ENCODE measurements at regions not wholly inside any gene's neighbourhood (a gene's known extent, or its start where the extent isn't known, plus 50 kb on each side); places are given as distances from the start of the nearest gene placed in this dataset.

DNA sequence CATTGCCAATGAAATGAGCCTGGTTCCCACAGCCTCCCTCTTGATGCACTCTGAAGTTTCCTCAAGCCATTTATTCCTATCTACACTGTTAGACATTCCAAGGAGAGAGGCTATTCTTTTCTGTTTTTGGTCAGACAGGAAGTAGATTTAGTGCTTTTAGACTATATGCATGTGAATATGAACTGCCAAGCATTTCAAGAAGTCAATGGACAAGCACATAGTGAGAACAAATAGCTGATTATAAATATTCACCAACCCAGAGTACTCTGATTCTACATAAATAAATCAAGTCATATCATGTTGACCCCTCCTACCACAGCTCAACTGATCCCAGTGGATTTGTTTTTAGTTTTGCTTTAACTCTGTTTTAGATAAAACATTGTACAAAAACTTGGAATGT is 412.5 kb upstream of the RARB start:
- Histone ChIP-seq H3K36me3 (replicated peaks; ENCODE audit: insufficient read depth, low read length) (no peaks in the 10 kb centered on the region), H3K4me1 (ENCODE audit: low read length) (no peaks in the 10 kb centered on the region), H4K20me1 (ENCODE audit: insufficient read depth, low read length) (no peaks in the 10 kb centered on the region), H2AFZ (ENCODE audit: low read length) (no peak overlapping the region), H3K4me2 (ENCODE audit: low read depth, low read length) (no peak overlapping the region), H3K79me2 (ENCODE audit: low read length) (no peaks in the 10 kb centered on the region), H3K9me3 (replicated peaks; ENCODE audit: insufficient read depth, low read length) (no peaks in the 10 kb centered on the region), H3K9ac (ENCODE audit: low read length) (no peak overlapping the region), H3K27me3 (replicated peaks; ENCODE audit: insufficient read depth, low read length) (no peaks in the 10 kb centered on the region), H3K4me3 (ENCODE audit: low read length) (no peak overlapping the region), H3K9me2 (replicated peaks; ENCODE audit: insufficient read depth, low read length) (no peaks in the 10 kb centered on the region), H3F3A (ENCODE audit: insufficient read depth, low read length) (no peaks in the 10 kb centered on the region), H3K27ac (ENCODE audit: low read length) (no peak overlapping the region)
- DNase-seq = no peak
- TF ChIP-seq EZH2 (optimal IDR thresholded peaks at IDR 0.05; ENCODE audit: low read depth, low read length) = no peak
- TF ChIP-seq CTCF (IDR thresholded peaks at IDR 0.05; ENCODE audit: low read length) = no peak
- TF ChIP-seq EZH2phosphoT487 (IDR thresholded peaks at IDR 0.05; ENCODE audit: low read length) = no peak

DNA sequence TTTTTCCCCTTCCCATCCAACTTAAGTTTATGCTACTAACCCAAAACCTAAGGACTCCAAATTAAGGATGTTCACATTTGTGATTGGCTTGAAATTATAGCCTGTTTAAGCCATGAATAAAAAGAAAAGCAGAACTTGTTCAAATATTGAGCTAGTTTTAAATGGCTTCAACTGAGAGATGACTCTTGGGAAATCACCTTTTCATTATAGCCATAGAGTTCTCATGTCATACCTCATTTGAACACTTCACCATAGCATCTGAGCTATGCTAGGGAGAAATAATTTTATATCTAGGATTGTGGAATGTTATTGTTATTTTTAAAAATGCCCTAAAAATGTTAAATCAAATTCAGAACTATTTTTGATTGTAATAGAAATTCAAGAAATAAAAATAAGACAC is 409.2 kb upstream of the RARB start:
- Histone ChIP-seq H4K20me1 (ENCODE audit: insufficient read depth, low read length) (no peaks in the 10 kb centered on the region), H3K79me2 (ENCODE audit: low read length) (no peaks in the 10 kb centered on the region), H3K9me2 (replicated peaks; ENCODE audit: insufficient read depth, low read length) (no peaks in the 10 kb centered on the region), H3K4me1 (ENCODE audit: low read length) (no peaks in the 10 kb centered on the region), H3K9ac (ENCODE audit: low read length) (no peak overlapping the region), H3K9me3 (replicated peaks; ENCODE audit: insufficient read depth, low read length) (no peaks in the 10 kb centered on the region), H3K4me3 (ENCODE audit: low read length) (no peak overlapping the region), H3F3A (ENCODE audit: insufficient read depth, low read length) (no peaks in the 10 kb centered on the region), H3K27me3 (replicated peaks; ENCODE audit: insufficient read depth, low read length) (no peaks in the 10 kb centered on the region), H2AFZ (ENCODE audit: low read length) (no peak overlapping the region), H3K27ac (ENCODE audit: low read length) (no peak overlapping the region), H3K36me3 (replicated peaks; ENCODE audit: insufficient read depth, low read length) (no peaks in the 10 kb centered on the region), H3K4me2 (ENCODE audit: low read depth, low read length) (no peak overlapping the region)
- DNase-seq = no peak
- TF ChIP-seq CTCF (IDR thresholded peaks at IDR 0.05; ENCODE audit: low read length) = no peak
- TF ChIP-seq EZH2phosphoT487 (IDR thresholded peaks at IDR 0.05; ENCODE audit: low read length) = no peak
- no peak for TF ChIP-seq EZH2 (optimal IDR thresholded peaks at IDR 0.05; ENCODE audit: low read depth, low read length)

DNA sequence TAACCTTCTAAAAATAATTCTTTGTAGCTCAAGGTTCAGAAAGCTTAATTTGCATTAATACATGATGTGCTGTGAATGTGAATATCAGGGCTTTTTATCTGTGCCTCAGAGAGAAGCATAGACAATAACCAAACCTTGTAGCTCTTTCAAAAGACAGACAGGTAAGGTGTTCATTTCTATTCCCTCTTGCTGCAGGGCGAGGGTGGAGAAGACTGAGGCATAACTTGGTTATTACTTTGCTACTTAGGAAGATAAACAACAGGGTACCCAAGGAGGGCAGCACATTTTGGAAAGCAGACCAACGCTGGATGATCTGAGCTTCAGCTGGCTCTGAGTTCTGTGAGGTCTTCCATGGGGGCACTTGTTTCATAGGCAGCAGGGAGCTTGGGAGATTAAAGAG is 408.6 kb upstream of the RARB start:
- Histone ChIP-seq H3K4me3 (ENCODE audit: low read length) (no peak overlapping the region), H3K9ac (ENCODE audit: low read length) (no peak overlapping the region), H3K36me3 (replicated peaks; ENCODE audit: insufficient read depth, low read length) (no peaks in the 10 kb centered on the region), H3K27me3 (replicated peaks; ENCODE audit: insufficient read depth, low read length) (no peaks in the 10 kb centered on the region), H2AFZ (ENCODE audit: low read length) (no peak overlapping the region), H4K20me1 (ENCODE audit: insufficient read depth, low read length) (no peaks in the 10 kb centered on the region), H3K4me2 (ENCODE audit: low read depth, low read length) (no peak overlapping the region), H3K9me3 (replicated peaks; ENCODE audit: insufficient read depth, low read length) (no peaks in the 10 kb centered on the region), H3F3A (ENCODE audit: insufficient read depth, low read length) (no peaks in the 10 kb centered on the region), H3K79me2 (ENCODE audit: low read length) (no peaks in the 10 kb centered on the region), H3K9me2 (replicated peaks; ENCODE audit: insufficient read depth, low read length) (no peaks in the 10 kb centered on the region), H3K4me1 (ENCODE audit: low read length) (no peaks in the 10 kb centered on the region), H3K27ac (ENCODE audit: low read length) (no peak overlapping the region)
- TF ChIP-seq CTCF (IDR thresholded peaks at IDR 0.05; ENCODE audit: low read length) = no peak
- no peak for TF ChIP-seq EZH2phosphoT487 (IDR thresholded peaks at IDR 0.05; ENCODE audit: low read length)
- TF ChIP-seq EZH2 (optimal IDR thresholded peaks at IDR 0.05; ENCODE audit: low read depth, low read length) = no peak
- DNase-seq = no peak
